A549 (cell line): ENCODE measurements at regions not wholly inside any gene's neighbourhood (a gene's known extent, or its start where the extent isn't known, plus 50 kb on each side); places are given as distances from the start of the nearest gene placed in this dataset.

Experiments used
- ATAC-seq, 2 experiments: fragments of 200-7000 bp in 1 of 2; fragments of >200 bp in 1 of 2; cut with Nextera tagmentation in 1 of 2; cut with Tn5 transposase in 1 of 2; 3 replicates each; pipeline versions ENCODE4 v1.8.0 to v1.9.1; 2018 to 2020; ENCODE audit warnings: mild to moderate bottlenecking in 1 of 2, moderate library complexity in 1 of 2
- CTCF ChIA-PET: fragments of 300-600 bp; sonication (Branson Sonifier 250); formaldehyde crosslinking; extraction: SDS; loops from one replicate; lab custom pipeline; 2021; ENCODE audit warnings: antibody characterized with exemption, inconsistent platforms; lab: Yijun Ruan, JAX
- POLR2A ChIA-PET: fragments of 350-600 bp; formaldehyde crosslinking; extraction: SDS; loops from one replicate; lab custom pipeline; 2021; ENCODE audit warnings: antibody characterized with exemption, inconsistent platforms; lab: Yijun Ruan, JAX
- DNase-seq, 2 experiments: peaks; one replicate each; pipeline versions ENCODE4 v3.0.0 to v3.0.0-alpha.2; 2011 to 2016; ENCODE audit warnings: low read depth in 1 of 2, low spot score in 1 of 2
- FAIRE-seq: peaks from 2 replicates; lab custom pipeline; 2011; peaks lifted over from hg19 to GRCh38; lab: Jason Lieb, UNC
- H3K27ac ChIP-seq, 2 experiments: fragments of >200 bp; sonication (Bioruptor Twin); formaldehyde crosslinking; 3 replicates each; pipeline ENCODE4 v1.5.1; 2016 to 2017
- H3K4me1 ChIP-seq: fragments of >200 bp; sonication (Bioruptor Twin); formaldehyde crosslinking; 3 replicates; pipeline ENCODE4 v1.6.1; 2016
- H3K4me2 ChIP-seq: fragments of >200 bp; sonication (Bioruptor Twin); formaldehyde crosslinking; 3 replicates; pipeline ENCODE4 v1.6.1; 2016
- H3K4me3 ChIP-seq: fragments of >200 bp; sonication (Bioruptor Twin); formaldehyde crosslinking; 3 replicates; pipeline ENCODE4 v1.5.1; 2016
- H3K9me3 ChIP-seq: fragments of >200 bp; sonication (Bioruptor Twin); formaldehyde crosslinking; 3 replicates; pipeline ENCODE4 v1.6.1; 2016
- CEBPB ChIP-seq, 2 experiments: fragments of >200 bp in 1 of 2; sonication (Bioruptor Twin) in 1 of 2; formaldehyde crosslinking in 1 of 2; IDR thresholded peaks; 2 replicates each; pipeline ENCODE4 v1.6.1; 2012 to 2016
- CHD4 ChIP-seq: fragments of 200-600 bp; sonication (generic); IDR thresholded peaks from 2 replicates; pipeline ENCODE4 v1.6.1; 2016; ENCODE audit warnings: antibody characterized with exemption, mild to moderate bottlenecking, borderline replicate concordance
- EHF ChIP-seq: fragments of 250-450 bp; sonication (Bioruptor Pico); IDR thresholded peaks from 2 replicates; pipeline ENCODE4 v1.5.0; 2020; ENCODE audit warnings: mild to moderate bottlenecking
- ESRRA ChIP-seq: fragments of 150-350 bp; IDR thresholded peaks from 2 replicates; pipeline ENCODE4 v1.6.1; 2014; ENCODE audit warnings: mild to moderate bottlenecking, low read length, borderline replicate concordance
- FOSB ChIP-seq: fragments of 250-450 bp; sonication (Bioruptor Pico); IDR thresholded peaks from 2 replicates; pipeline ENCODE4 v1.5.0; 2020; ENCODE audit warnings: mild to moderate bottlenecking, moderate library complexity
- FOXS1 ChIP-seq: fragments of 250-450 bp; sonication (Bioruptor Pico); IDR thresholded peaks from 2 replicates; pipeline ENCODE4 v1.5.0; 2020; ENCODE audit warnings: mild to moderate bottlenecking, moderate library complexity
- HEYL ChIP-seq: fragments of 250-450 bp; sonication (Bioruptor Pico); IDR thresholded peaks from 2 replicates; pipeline ENCODE4 v1.8.0; 2021; ENCODE audit warnings: mild to moderate bottlenecking, moderate library complexity
- HOXB5 ChIP-seq: fragments of 250-450 bp; sonication (Bioruptor Pico); IDR thresholded peaks from 2 replicates; pipeline ENCODE4 v1.5.0; 2020; ENCODE audit warnings: mild to moderate bottlenecking, moderate library complexity
- KDM5A ChIP-seq: fragments of 200-600 bp; sonication (generic); IDR thresholded peaks from 2 replicates; pipeline ENCODE4 v1.6.1; 2016; ENCODE audit warnings: antibody characterized with exemption, mild to moderate bottlenecking
- MAZ ChIP-seq: fragments of 150-350 bp; IDR thresholded peaks from 2 replicates; pipeline ENCODE4 v1.6.1; 2014; ENCODE audit warnings: antibody characterized with exemption, low read depth, low read length, borderline replicate concordance
- NFE2L2 ChIP-seq: fragments of 150-350 bp; conservative IDR thresholded peaks from 2 replicates; pipeline ENCODE4 v1.6.1; 2014; ENCODE audit warnings: low read length
- NPAS2 ChIP-seq: fragments of 250-450 bp; sonication (Bioruptor Pico); IDR thresholded peaks from 2 replicates; pipeline ENCODE4 v1.8.0; 2022; ENCODE audit warnings: mild to moderate bottlenecking, moderate library complexity, borderline replicate concordance
- PHF8 ChIP-seq: fragments of 200-600 bp; sonication (generic); IDR thresholded peaks from 2 replicates; pipeline ENCODE4 v1.6.1; 2016; ENCODE audit warnings: low read depth, mild to moderate bottlenecking, antibody characterized with exemption, moderate library complexity, borderline replicate concordance
- RARB ChIP-seq: fragments of 250-450 bp; sonication (Bioruptor Pico); IDR thresholded peaks from 2 replicates; pipeline ENCODE4 v1.8.0; 2021; ENCODE audit warnings: mild to moderate bottlenecking, moderate library complexity
- RCOR1 ChIP-seq: fragments of 150-350 bp; IDR thresholded peaks from 2 replicates; pipeline ENCODE4 v1.6.1; 2014; ENCODE audit warnings: antibody characterized with exemption, low read length, low read depth
- RFX5 ChIP-seq: fragments of 450-650 bp; IDR thresholded peaks from 2 replicates; pipeline ENCODE4 v1.7.1; 2014; ENCODE audit warnings: antibody characterized with exemption, mild to moderate bottlenecking, moderate library complexity
- RNF2 ChIP-seq: fragments of 200-600 bp; sonication (generic); IDR thresholded peaks from 2 replicates; pipeline ENCODE4 v1.6.1; 2016; ENCODE audit warnings: low read depth, mild to moderate bottlenecking, antibody characterized with exemption, moderate library complexity, borderline replicate concordance
- SMC3 ChIP-seq: fragments of >200 bp; sonication (Bioruptor Twin); formaldehyde crosslinking; IDR thresholded peaks from 3 replicates; pipeline ENCODE4 v1.6.1; 2018; ENCODE audit warnings: inconsistent platforms
- TFCP2L1 ChIP-seq: fragments of 250-450 bp; sonication (Bioruptor Pico); IDR thresholded peaks from 2 replicates; pipeline ENCODE4 v1.5.0; 2021; ENCODE audit warnings: mild to moderate bottlenecking
- WGBS: methylation state at CpG from one replicate; pipeline ENCODE4 v1.1.6; 2017; ENCODE audit errors: missing lambda C conversion rate; 5-methylcytosine and 5-hydroxymethylcytosine counted together
- TF ChIP-seq, protein P1 (sequence below): IDR thresholded peaks from 2 replicates; pipeline ENCODE4 v1.6.1; 2012; ENCODE audit warnings: low read depth, borderline replicate concordance
- TF ChIP-seq, protein P2 (sequence below): fragments of >200 bp; sonication (Bioruptor Twin); formaldehyde crosslinking; IDR thresholded peaks from 2 replicates; pipeline ENCODE4 v1.6.1; 2016
- TF ChIP-seq, protein P3 (sequence below): IDR thresholded peaks from 2 replicates; pipeline ENCODE4 v1.6.1; 2012
- TF ChIP-seq, protein P4 (sequence below): fragments of 450-650 bp; IDR thresholded peaks from 2 replicates; pipeline ENCODE4 v1.6.1; 2014; ENCODE audit warnings: antibody characterized with exemption
- TF ChIP-seq, protein P5 (sequence below): fragments of 200-600 bp; sonication (generic); IDR thresholded peaks from 2 replicates; pipeline ENCODE4 v1.6.1; 2016; ENCODE audit warnings: antibody characterized with exemption, mild to moderate bottlenecking, moderate library complexity
- TF ChIP-seq, protein P6 (sequence below): IDR thresholded peaks from 2 replicates; pipeline ENCODE4 v1.6.1; 2012
- TF ChIP-seq, protein P7 (sequence below): fragments of >200 bp; sonication (Bioruptor Twin); formaldehyde crosslinking; IDR thresholded peaks from 3 replicates; pipeline ENCODE4 v1.6.1; 2016

DNA sequence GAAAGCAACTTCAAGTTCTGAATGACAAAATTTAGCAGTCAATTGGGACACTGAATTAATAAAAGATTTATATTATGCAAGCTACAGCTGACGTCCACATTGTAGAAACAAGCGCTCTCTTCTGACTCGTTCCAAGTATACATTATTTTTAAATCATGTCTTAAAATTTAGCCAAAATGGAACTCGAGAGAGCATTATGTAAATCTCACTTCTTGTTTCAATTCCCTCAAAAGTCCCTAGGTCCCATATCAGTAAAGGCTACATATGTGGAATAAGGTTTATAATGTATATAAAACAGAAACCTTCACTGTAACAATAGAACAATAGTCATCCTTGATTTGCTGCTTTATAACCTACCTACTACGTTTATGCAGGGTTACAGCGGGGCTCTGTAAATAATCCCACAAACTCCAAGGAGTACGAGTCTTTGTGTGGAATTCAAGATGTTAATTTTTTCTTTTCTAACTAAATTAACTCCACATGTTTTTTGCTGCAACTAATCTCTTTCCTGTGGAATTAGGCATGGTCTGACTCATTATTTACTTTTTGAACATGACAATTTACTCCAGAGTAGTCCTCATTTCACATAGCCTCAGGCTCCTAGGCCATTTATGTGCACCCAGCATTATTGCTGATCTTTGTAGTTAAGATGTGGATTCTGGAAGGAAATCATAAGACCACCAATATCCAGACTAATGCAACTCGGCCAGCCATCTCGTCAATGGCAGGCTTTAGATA is 785.1 kb downstream of the LTN1 start:
- Histone ChIP-seq H3K4me2 (no peak overlapping the region), H3K4me3 (no peak overlapping the region), H3K27ac (no peak overlapping the region), H3K4me1 (no peaks in the 10 kb centered on the region), H3K9me3 (no peaks in the 10 kb centered on the region)
- WGBS, result 24% methylated on average over 9 of the region's 9 CpGs
- no peak for DNase-seq
- FAIRE-seq, result no peak
- ChIA-PET CTCF (no interaction called here), POLR2A (no interaction called here)
- no peak for ATAC-seq
- no peak for TF ChIP-seq HEYL (CRISPR knock-in tag)
- no peak for TF ChIP-seq RCOR1
- TF ChIP-seq, protein P1, sequence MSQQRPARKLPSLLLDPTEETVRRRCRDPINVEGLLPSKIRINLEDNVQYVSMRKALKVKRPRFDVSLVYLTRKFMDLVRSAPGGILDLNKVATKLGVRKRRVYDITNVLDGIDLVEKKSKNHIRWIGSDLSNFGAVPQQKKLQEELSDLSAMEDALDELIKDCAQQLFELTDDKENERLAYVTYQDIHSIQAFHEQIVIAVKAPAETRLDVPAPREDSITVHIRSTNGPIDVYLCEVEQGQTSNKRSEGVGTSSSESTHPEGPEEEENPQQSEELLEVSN, result no peak
- TF ChIP-seq, protein P2, sequence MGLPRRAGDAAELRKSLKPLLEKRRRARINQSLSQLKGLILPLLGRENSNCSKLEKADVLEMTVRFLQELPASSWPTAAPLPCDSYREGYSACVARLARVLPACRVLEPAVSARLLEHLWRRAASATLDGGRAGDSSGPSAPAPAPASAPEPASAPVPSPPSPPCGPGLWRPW, result no peak
- TF ChIP-seq RNF2, result no peak
- TF ChIP-seq, protein P3, sequence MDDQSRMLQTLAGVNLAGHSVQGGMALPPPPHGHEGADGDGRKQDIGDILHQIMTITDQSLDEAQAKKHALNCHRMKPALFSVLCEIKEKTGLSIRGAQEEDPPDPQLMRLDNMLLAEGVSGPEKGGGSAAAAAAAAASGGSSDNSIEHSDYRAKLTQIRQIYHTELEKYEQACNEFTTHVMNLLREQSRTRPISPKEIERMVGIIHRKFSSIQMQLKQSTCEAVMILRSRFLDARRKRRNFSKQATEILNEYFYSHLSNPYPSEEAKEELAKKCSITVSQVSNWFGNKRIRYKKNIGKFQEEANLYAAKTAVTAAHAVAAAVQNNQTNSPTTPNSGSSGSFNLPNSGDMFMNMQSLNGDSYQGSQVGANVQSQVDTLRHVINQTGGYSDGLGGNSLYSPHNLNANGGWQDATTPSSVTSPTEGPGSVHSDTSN, result no peak
- TF ChIP-seq NPAS2, result no peak
- TF ChIP-seq EHF, result no peak
- TF ChIP-seq FOSB (CRISPR knock-in tag), result no peak
- no peak for TF ChIP-seq RFX5
- TF ChIP-seq PHF8, result no peak
- TF ChIP-seq SMC3, result no peak
- no peak for TF ChIP-seq CEBPB (IDR thresholded peaks at IDR 0.05)
- TF ChIP-seq, protein P4, sequence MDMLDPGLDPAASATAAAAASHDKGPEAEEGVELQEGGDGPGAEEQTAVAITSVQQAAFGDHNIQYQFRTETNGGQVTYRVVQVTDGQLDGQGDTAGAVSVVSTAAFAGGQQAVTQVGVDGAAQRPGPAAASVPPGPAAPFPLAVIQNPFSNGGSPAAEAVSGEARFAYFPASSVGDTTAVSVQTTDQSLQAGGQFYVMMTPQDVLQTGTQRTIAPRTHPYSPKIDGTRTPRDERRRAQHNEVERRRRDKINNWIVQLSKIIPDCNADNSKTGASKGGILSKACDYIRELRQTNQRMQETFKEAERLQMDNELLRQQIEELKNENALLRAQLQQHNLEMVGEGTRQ, result no peak

DNA sequence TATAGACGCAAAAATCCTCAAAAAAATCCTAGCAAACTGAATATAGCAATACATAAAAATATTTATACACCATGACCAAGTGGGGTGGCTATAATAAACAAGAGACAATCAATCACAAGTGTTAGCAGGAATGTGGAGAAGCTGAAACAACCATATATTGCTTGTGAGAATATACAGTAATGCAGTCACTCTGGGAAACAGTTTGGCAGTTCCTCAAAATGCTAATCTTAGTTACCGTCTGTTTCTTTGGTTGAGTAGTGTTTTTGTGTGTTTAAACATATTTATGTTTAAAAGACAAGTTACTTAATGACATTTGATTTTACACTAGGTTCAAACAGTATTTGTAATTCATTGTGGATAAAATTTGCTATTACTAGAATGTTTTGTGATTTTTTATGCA is 792.0 kb downstream of the LTN1 start:
- Histone ChIP-seq H3K27ac (no peak overlapping the region), H3K9me3 (no peaks in the 10 kb centered on the region), H3K4me3 (no peak overlapping the region), H3K4me2 (no peak overlapping the region), H3K4me1 (no peaks in the 10 kb centered on the region)
- TF ChIP-seq EHF, result no peak
- no peak for TF ChIP-seq MAZ
- TF ChIP-seq TFCP2L1 (CRISPR knock-in tag), result no peak
- no peak for TF ChIP-seq RARB (CRISPR knock-in tag)
- ChIA-PET CTCF (no interaction called here), POLR2A (no interaction called here)
- DNase-seq (no peak), FAIRE-seq (no peak), ATAC-seq (no peak)
- WGBS, result 15% methylated on average over 2 of the region's 2 CpGs

DNA sequence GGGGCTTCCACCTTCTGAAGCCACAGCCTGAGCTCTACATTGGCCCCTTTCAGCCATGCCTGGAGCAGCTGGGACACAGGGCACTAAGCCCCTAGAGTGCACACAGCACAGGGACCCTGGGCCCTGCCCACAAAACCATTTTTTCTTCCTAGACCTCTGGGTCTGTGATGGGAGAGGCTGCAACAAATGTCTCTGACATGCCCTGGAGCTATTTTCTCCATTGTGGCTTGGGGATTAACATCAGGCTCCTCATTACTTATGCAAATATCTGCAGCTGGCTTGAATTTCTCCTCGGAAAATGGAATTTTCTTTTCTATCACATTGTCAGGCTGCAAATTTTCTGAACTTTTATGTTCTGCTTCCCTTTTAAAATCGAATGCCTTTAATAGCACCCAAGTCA is 795.7 kb downstream of the LTN1 start:
- H3K9me3 ChIP-seq, result no peaks in the 10 kb centered on the region
- CTCF ChIA-PET, result no interaction called here

More for the DNA sequence above, 795.7 kb downstream of the LTN1 start:
- ATAC-seq (no peak), DNase-seq (no peak), FAIRE-seq (no peak)
- H3K4me2 ChIP-seq, result no peak overlapping the region
- TF ChIP-seq ESRRA (no peak), NFE2L2 (no peak), KDM5A (no peak), HOXB5 (no peak), RARB (CRISPR knock-in tag) (no peak), CHD4 (no peak), CEBPB (IDR thresholded peaks at IDR 0.05) (no peak), FOXS1 (CRISPR knock-in tag) (no peak)
- TF ChIP-seq, protein P5, sequence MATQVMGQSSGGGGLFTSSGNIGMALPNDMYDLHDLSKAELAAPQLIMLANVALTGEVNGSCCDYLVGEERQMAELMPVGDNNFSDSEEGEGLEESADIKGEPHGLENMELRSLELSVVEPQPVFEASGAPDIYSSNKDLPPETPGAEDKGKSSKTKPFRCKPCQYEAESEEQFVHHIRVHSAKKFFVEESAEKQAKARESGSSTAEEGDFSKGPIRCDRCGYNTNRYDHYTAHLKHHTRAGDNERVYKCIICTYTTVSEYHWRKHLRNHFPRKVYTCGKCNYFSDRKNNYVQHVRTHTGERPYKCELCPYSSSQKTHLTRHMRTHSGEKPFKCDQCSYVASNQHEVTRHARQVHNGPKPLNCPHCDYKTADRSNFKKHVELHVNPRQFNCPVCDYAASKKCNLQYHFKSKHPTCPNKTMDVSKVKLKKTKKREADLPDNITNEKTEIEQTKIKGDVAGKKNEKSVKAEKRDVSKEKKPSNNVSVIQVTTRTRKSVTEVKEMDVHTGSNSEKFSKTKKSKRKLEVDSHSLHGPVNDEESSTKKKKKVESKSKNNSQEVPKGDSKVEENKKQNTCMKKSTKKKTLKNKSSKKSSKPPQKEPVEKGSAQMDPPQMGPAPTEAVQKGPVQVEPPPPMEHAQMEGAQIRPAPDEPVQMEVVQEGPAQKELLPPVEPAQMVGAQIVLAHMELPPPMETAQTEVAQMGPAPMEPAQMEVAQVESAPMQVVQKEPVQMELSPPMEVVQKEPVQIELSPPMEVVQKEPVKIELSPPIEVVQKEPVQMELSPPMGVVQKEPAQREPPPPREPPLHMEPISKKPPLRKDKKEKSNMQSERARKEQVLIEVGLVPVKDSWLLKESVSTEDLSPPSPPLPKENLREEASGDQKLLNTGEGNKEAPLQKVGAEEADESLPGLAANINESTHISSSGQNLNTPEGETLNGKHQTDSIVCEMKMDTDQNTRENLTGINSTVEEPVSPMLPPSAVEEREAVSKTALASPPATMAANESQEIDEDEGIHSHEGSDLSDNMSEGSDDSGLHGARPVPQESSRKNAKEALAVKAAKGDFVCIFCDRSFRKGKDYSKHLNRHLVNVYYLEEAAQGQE, result no peak
- TF ChIP-seq, protein P6, sequence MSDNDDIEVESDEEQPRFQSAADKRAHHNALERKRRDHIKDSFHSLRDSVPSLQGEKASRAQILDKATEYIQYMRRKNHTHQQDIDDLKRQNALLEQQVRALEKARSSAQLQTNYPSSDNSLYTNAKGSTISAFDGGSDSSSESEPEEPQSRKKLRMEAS, result no peak
- TF ChIP-seq, protein P7, sequence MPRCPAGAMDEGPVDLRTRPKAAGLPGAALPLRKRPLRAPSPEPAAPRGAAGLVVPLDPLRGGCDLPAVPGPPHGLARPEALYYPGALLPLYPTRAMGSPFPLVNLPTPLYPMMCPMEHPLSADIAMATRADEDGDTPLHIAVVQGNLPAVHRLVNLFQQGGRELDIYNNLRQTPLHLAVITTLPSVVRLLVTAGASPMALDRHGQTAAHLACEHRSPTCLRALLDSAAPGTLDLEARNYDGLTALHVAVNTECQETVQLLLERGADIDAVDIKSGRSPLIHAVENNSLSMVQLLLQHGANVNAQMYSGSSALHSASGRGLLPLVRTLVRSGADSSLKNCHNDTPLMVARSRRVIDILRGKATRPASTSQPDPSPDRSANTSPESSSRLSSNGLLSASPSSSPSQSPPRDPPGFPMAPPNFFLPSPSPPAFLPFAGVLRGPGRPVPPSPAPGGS, result no peak
- no peak overlapping the region for H3K4me3 ChIP-seq
- POLR2A ChIA-PET, result no interaction called here
- H3K4me1 ChIP-seq, result no peaks in the 10 kb centered on the region
- no peak overlapping the region for H3K27ac ChIP-seq
- WGBS, result 0% methylated on average over 2 of the region's 2 CpGs
